ENCODE measurements at regions not wholly inside any gene's neighbourhood (a gene's known extent, or its start where the extent isn't known, plus 50 kb on each side); places are given as distances from the start of the nearest gene placed in this dataset.

GRCh38 chr1:223474804-223475203, 81.6 kb downstream of the CCDC185 start:
- BruUV-seq (replicated peaks) = no TSS peak
- no peak for TF ChIP-seq EZH2 (IDR thresholded peaks at IDR 0.05; ENCODE audit: borderline replicate concordance, low read depth, low read length, poor library complexity, severe bottlenecking)
- TF ChIP-seq, protein P1, sequence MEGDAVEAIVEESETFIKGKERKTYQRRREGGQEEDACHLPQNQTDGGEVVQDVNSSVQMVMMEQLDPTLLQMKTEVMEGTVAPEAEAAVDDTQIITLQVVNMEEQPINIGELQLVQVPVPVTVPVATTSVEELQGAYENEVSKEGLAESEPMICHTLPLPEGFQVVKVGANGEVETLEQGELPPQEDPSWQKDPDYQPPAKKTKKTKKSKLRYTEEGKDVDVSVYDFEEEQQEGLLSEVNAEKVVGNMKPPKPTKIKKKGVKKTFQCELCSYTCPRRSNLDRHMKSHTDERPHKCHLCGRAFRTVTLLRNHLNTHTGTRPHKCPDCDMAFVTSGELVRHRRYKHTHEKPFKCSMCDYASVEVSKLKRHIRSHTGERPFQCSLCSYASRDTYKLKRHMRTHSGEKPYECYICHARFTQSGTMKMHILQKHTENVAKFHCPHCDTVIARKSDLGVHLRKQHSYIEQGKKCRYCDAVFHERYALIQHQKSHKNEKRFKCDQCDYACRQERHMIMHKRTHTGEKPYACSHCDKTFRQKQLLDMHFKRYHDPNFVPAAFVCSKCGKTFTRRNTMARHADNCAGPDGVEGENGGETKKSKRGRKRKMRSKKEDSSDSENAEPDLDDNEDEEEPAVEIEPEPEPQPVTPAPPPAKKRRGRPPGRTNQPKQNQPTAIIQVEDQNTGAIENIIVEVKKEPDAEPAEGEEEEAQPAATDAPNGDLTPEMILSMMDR (conservative IDR thresholded peaks at IDR 0.05; ENCODE audit: low read depth, low read length) = no peak
- no peaks in the 10 kb centered on the region for H3K9me3 ChIP-seq (ENCODE audit: low read depth, low read length, poor library complexity, severe bottlenecking)
- H3K27me3 ChIP-seq (replicated peaks; ENCODE audit: insufficient read depth, low read depth, low read length, poor library complexity) = peaks cover 33% of the 10 kb centered on the region
- ChIA-PET POLR2A (ENCODE audit: low non-redundant PET) (no interaction called here), CTCF (no interaction called here)
- no peaks in the 10 kb centered on the region for H3K4me1 ChIP-seq (ENCODE audit: insufficient read depth, low read length, poor library complexity, severe bottlenecking)
- no peak overlapping the region for H3K27ac ChIP-seq (ENCODE audit: low read depth, low read length, poor library complexity, severe bottlenecking)
- no peak overlapping the region for H3K4me3 ChIP-seq (ENCODE audit: low read depth, low read length, poor library complexity, severe bottlenecking)
- no peak for DNase-seq (ENCODE audit: low spot score)
- intact Hi-C loops (cut with micrococcal nuclease; ENCODE audit: unreplicated experiment) = no loop called here
- no peaks in the 10 kb centered on the region for H3K36me3 ChIP-seq (ENCODE audit: insufficient read depth, low read length, poor library complexity, severe bottlenecking)

GRCh38 chr1:223477456-223477855, 84.2 kb downstream of the CCDC185 start:
- Histone ChIP-seq H3K36me3 (ENCODE audit: insufficient read depth, low read length, poor library complexity, severe bottlenecking) (no peaks in the 10 kb centered on the region), H3K27ac (ENCODE audit: low read depth, low read length, poor library complexity, severe bottlenecking) (no peak overlapping the region), H3K27me3 (replicated peaks; ENCODE audit: insufficient read depth, low read depth, low read length, poor library complexity) (peaks cover 39% of the 10 kb centered on the region), H3K4me1 (ENCODE audit: insufficient read depth, low read length, poor library complexity, severe bottlenecking) (no peaks in the 10 kb centered on the region), H3K4me3 (ENCODE audit: low read depth, low read length, poor library complexity, severe bottlenecking) (no peak overlapping the region), H3K9me3 (ENCODE audit: low read depth, low read length, poor library complexity, severe bottlenecking) (no peaks in the 10 kb centered on the region)
- BruUV-seq (replicated peaks) = no TSS peak
- intact Hi-C loops (cut with micrococcal nuclease; ENCODE audit: unreplicated experiment) = no loop called here
- ChIA-PET POLR2A (ENCODE audit: low non-redundant PET) (no interaction called here), CTCF (no interaction called here)
- no peak for TF ChIP-seq EZH2 (IDR thresholded peaks at IDR 0.05; ENCODE audit: borderline replicate concordance, low read depth, low read length, poor library complexity, severe bottlenecking)
- DNase-seq (ENCODE audit: low spot score) = no peak

DNA sequence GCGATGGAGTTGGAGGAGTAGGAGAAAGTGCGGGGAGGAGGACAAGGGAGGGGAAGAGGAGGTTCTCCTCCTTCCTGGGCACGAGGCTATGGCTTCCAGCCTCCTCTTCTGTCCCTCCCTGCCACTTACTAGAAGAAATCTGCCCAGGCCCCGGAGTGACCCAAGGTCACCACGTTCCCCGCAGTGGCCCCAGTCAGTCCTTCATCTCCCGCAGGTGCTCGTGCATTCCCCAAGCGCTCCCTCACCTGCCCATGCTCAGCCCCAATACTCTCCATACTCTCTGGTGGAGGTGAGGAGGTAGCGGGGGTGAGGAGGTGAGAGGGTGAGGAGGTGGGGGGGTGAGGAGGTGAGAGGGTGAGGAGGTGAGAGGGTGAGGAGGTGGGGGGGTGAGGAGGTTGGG, 85.4 kb downstream of the CCDC185 start:
- DNase-seq (ENCODE audit: low spot score) = no peak
- ChIA-PET POLR2A (ENCODE audit: low non-redundant PET) (no interaction called here), CTCF (no interaction called here)
- intact Hi-C loops (cut with micrococcal nuclease; ENCODE audit: unreplicated experiment) = no loop called here
- Histone ChIP-seq H3K27me3 (replicated peaks; ENCODE audit: insufficient read depth, low read depth, low read length, poor library complexity) (peaks cover 31% of the 10 kb centered on the region), H3K27ac (ENCODE audit: low read depth, low read length, poor library complexity, severe bottlenecking) (no peak overlapping the region), H3K36me3 (ENCODE audit: insufficient read depth, low read length, poor library complexity, severe bottlenecking) (no peaks in the 10 kb centered on the region), H3K9me3 (ENCODE audit: low read depth, low read length, poor library complexity, severe bottlenecking) (no peaks in the 10 kb centered on the region), H3K4me1 (ENCODE audit: insufficient read depth, low read length, poor library complexity, severe bottlenecking) (no peaks in the 10 kb centered on the region), H3K4me3 (ENCODE audit: low read depth, low read length, poor library complexity, severe bottlenecking) (no peak overlapping the region)
- no peak for TF ChIP-seq EZH2 (IDR thresholded peaks at IDR 0.05; ENCODE audit: borderline replicate concordance, low read depth, low read length, poor library complexity, severe bottlenecking)
- TF ChIP-seq, protein P1 (conservative IDR thresholded peaks at IDR 0.05; ENCODE audit: low read depth, low read length) = no peak
- BruUV-seq (replicated peaks) = no TSS peak

DNA sequence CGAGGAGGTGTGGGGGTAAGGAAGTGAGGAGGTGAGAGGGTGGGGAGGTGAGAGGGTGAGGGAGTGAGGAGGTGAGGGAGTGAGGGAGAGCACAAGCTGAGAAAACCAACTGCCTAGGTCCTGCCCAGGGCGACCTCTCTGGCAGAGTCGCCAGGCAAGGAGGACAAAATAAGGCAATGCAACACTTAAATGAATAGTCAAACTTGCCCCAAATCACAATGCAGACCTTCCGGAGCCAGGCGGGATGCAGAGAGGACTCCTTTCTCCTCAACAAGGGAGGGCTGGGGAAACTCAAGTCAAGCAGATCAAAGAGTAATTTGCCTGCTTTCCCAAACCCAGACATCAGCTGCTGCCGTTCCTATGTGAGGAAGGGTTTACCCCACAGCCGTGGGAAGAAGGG, 86.0 kb downstream of the CCDC185 start:
- no TSS peak for BruUV-seq (replicated peaks)

More for the DNA sequence above, 86.0 kb downstream of the CCDC185 start:
- Histone ChIP-seq H3K27me3 (replicated peaks; ENCODE audit: insufficient read depth, low read depth, low read length, poor library complexity) (peaks cover 31% of the 10 kb centered on the region), H3K4me3 (ENCODE audit: low read depth, low read length, poor library complexity, severe bottlenecking) (no peak overlapping the region), H3K36me3 (ENCODE audit: insufficient read depth, low read length, poor library complexity, severe bottlenecking) (no peaks in the 10 kb centered on the region), H3K4me1 (ENCODE audit: insufficient read depth, low read length, poor library complexity, severe bottlenecking) (no peaks in the 10 kb centered on the region), H3K9me3 (ENCODE audit: low read depth, low read length, poor library complexity, severe bottlenecking) (no peaks in the 10 kb centered on the region), H3K27ac (ENCODE audit: low read depth, low read length, poor library complexity, severe bottlenecking) (no peak overlapping the region)
- ChIA-PET POLR2A (ENCODE audit: low non-redundant PET) (no interaction called here), CTCF (no interaction called here)
- intact Hi-C loops (cut with micrococcal nuclease; ENCODE audit: unreplicated experiment) = no loop called here
- no peak for DNase-seq (ENCODE audit: low spot score)
- TF ChIP-seq, protein P1 (conservative IDR thresholded peaks at IDR 0.05; ENCODE audit: low read depth, low read length) = no peak
- no peak for TF ChIP-seq EZH2 (IDR thresholded peaks at IDR 0.05; ENCODE audit: borderline replicate concordance, low read depth, low read length, poor library complexity, severe bottlenecking)

All from A673 (cell line).